ENCODE measurements at regions not wholly inside any gene's neighbourhood (a gene's known extent, or its start where the extent isn't known, plus 50 kb on each side); places are given as distances from the start of the nearest gene placed in this dataset.

- no peak for DNase-seq (ENCODE audit: low spot score)
Observed at GRCh38 chr4:14049946-14050345, 422.4 kb upstream of the BOD1L1 start.

- no peak for DNase-seq (ENCODE audit: low spot score)
Observed at GRCh38 chr4:14053291-14053690, 425.8 kb upstream of the BOD1L1 start.

GRCh38 chr4:14054391-14054790 lies 426.9 kb upstream of the BOD1L1 start:
- DNase-seq (ENCODE audit: low spot score): no peak

- no peak for DNase-seq (ENCODE audit: low spot score)
Observed at GRCh38 chr4:14059006-14059405, 431.5 kb upstream of the BOD1L1 start.

GRCh38 chr4:14064984-14065383 lies 437.5 kb upstream of the BOD1L1 start:
- DNase-seq (ENCODE audit: low spot score): no peak

- DNase-seq (ENCODE audit: low spot score): no peak
Observed at GRCh38 chr4:14065406-14065805, 437.9 kb upstream of the BOD1L1 start.

- no peak for DNase-seq (ENCODE audit: low spot score)
Observed at GRCh38 chr4:14066979-14067378, 439.5 kb upstream of the BOD1L1 start.

- no peak for DNase-seq (ENCODE audit: low spot score)
Observed at GRCh38 chr4:14069886-14070285, 442.4 kb upstream of the BOD1L1 start.

- DNase-seq (ENCODE audit: low spot score): no peak
Observed at GRCh38 chr4:14070289-14070880, 442.9 kb upstream of the BOD1L1 start.

- no peak for DNase-seq (ENCODE audit: low spot score)
Observed at GRCh38 chr4:14072506-14072905, 445.0 kb upstream of the BOD1L1 start.

GRCh38 chr4:14076776-14077175 lies 449.3 kb upstream of the BOD1L1 start:
- DNase-seq (ENCODE audit: low spot score): no peak

GRCh38 chr4:14078326-14078725 lies 450.8 kb upstream of the BOD1L1 start:
- DNase-seq (ENCODE audit: low spot score): no peak

GRCh38 chr4:14079601-14080000 lies 452.1 kb upstream of the BOD1L1 start:
- no peak for DNase-seq (ENCODE audit: low spot score)

GRCh38 chr4:14083150-14083549 lies 455.6 kb upstream of the BOD1L1 start:
- DNase-seq (ENCODE audit: low spot score): no peak

GRCh38 chr4:14084598-14084997 lies 457.1 kb upstream of the BOD1L1 start:
- DNase-seq (ENCODE audit: low spot score): no peak

GRCh38 chr4:14087459-14087858 lies 459.9 kb upstream of the BOD1L1 start:
- DNase-seq (ENCODE audit: low spot score): no peak

GRCh38 chr4:14087921-14088320 lies 460.4 kb upstream of the BOD1L1 start:
- DNase-seq (ENCODE audit: low spot score): no peak

GRCh38 chr4:14091531-14091930 lies 464.0 kb upstream of the BOD1L1 start:
- no peak for DNase-seq (ENCODE audit: low spot score)

GRCh38 chr4:14091966-14092365 lies 464.4 kb upstream of the BOD1L1 start:
- DNase-seq (ENCODE audit: low spot score): no peak

- DNase-seq (ENCODE audit: low spot score): no peak
Observed at GRCh38 chr4:14092741-14093140, 465.2 kb upstream of the BOD1L1 start.

GRCh38 chr4:14095831-14096230 lies 468.3 kb upstream of the BOD1L1 start:
- DNase-seq (ENCODE audit: low spot score): no peak

- no peak for DNase-seq (ENCODE audit: low spot score)
Observed at GRCh38 chr4:14096396-14096965, 469.0 kb upstream of the BOD1L1 start.

- no peak for DNase-seq (ENCODE audit: low spot score)
Observed at GRCh38 chr4:14100349-14100748, 472.8 kb upstream of the BOD1L1 start.

GRCh38 chr4:14110407-14110806 lies 482.9 kb upstream of the BOD1L1 start:
- no peak for DNase-seq (ENCODE audit: low spot score)

Data from ecto neural progenitor cell (in vitro differentiated cells).